ENCODE measurements at regions not wholly inside any gene's neighbourhood (a gene's known extent, or its start where the extent isn't known, plus 50 kb on each side); places are given as distances from the start of the nearest gene placed in this dataset.

GRCh38 chr1:234942879-234943506 is 185.6 kb downstream of the TOMM20 start:
- CTCF ChIA-PET = interaction anchor here (1.2 kb wide), 1 partner anchor 141 kb away, joined by 3 read pairs; no protein-coding TSS in a partner anchor
- H3K9me3 Mint-ChIP-seq = peaks cover 8% of the 10 kb centered on the region
- no peak overlapping the region for H3K4me3 Mint-ChIP-seq
- ATAC-seq (ENCODE audit: low read depth) (peak; percentile 49), DNase-seq (no peak)
- no peaks in the 10 kb centered on the region for H3K36me3 Mint-ChIP-seq (ENCODE audit: low read depth)
- peaks cover 39% of the 10 kb centered on the region for H3K4me1 Mint-ChIP-seq
- POLR2A ChIA-PET = interaction anchor here (1.0 to 3.0 kb wide), 4 partner anchors 10 to 332 kb away, joined by 3 to 17 read pairs (median 4); partner anchors contain the start of gene IRF2BP2
- H3K27me3 Mint-ChIP-seq = no peaks in the 10 kb centered on the region
- no peak for TF ChIP-seq CTCF (IDR thresholded peaks at IDR 0.05)
- intact Hi-C loops (cut with micrococcal nuclease) = no loop called here
- H3K27ac Mint-ChIP-seq = peak overlapping the region; percentile 13

DNA sequence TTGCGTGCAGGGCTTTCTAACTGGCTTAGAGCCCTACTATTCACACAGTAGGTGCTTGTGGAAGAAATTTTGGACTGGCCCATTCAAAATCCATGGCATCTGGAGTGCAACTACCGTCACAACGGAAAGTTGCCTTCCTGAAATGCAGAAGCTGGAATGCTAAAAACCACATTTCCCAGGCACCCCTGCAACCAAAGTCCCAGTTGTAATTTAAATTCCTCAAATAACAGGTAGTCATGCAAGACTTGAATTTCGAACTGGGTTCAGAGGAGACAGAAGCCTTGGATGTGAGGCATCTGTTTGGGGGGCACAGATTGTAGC is 186.7 kb downstream of the TOMM20 start:
- ATAC-seq (ENCODE audit: low read depth) = no peak
- Mint-ChIP-seq H3K27ac (no peak overlapping the region), H3K27me3 (no peaks in the 10 kb centered on the region), H3K9me3 (peaks cover 8% of the 10 kb centered on the region), H3K36me3 (ENCODE audit: low read depth) (no peaks in the 10 kb centered on the region), H3K4me1 (peaks cover 38% of the 10 kb centered on the region), H3K4me3 (no peak overlapping the region)
- no peak for TF ChIP-seq CTCF (IDR thresholded peaks at IDR 0.05)
- intact Hi-C loops (cut with micrococcal nuclease) = no loop called here
- ChIA-PET CTCF (interaction anchor here (0.9 kb wide), 1 partner anchor 18 kb away, joined by 4 read pairs; no protein-coding TSS in a partner anchor), POLR2A (interaction anchor here (0.7 to 1.0 kb wide), 3 partner anchors 8 to 70 kb away, joined by 3 to 4 read pairs (median 3); no protein-coding TSS in a partner anchor)
- DNase-seq = no peak

DNA sequence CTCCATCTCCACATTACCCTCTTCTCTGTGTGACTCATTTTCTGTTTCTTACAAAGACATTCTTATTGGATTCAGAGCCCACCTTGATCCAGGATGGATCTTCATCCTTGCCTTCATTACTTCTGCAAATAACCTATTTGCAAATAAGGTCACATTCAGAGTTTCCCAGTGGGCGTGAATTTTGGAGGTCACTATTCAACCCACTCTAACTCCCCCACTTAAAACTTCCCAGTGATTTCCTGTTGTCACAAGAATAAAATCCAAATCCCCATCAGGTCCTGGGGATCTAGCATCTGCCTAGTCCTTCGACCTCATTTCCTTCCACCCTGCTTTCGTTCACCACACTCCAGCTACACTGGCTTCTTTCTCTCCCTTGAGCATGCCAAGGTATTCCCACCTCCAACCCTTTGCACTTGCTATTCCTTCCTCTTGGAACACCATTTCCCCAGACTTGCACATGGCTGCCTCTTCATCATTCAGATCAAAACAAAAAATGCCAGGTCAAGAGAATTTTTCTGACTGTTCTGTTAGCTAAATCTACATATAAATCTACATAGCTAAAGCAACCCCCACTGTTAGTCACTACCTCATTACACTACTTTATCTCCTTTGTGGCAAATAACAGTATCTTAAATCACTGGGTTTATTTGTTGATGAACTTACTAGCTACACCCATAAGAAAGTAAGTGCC is 187.2 kb downstream of the TOMM20 start:
- no peak for TF ChIP-seq CTCF (IDR thresholded peaks at IDR 0.05)
- H3K4me3 Mint-ChIP-seq = no peak overlapping the region
- CTCF ChIA-PET = interaction anchor here (0.9 kb wide), 1 partner anchor 18 kb away, joined by 4 read pairs; no protein-coding TSS in a partner anchor
- no peak overlapping the region for H3K27ac Mint-ChIP-seq
- POLR2A ChIA-PET = interaction anchor here (0.7 to 1.2 kb wide), 4 partner anchors 8 to 70 kb away, joined by 3 to 6 read pairs (median 4); no protein-coding TSS in a partner anchor
- H3K36me3 Mint-ChIP-seq (ENCODE audit: low read depth) = no peaks in the 10 kb centered on the region
- H3K4me1 Mint-ChIP-seq = peaks cover 33% of the 10 kb centered on the region
- DNase-seq (no peak), ATAC-seq (ENCODE audit: low read depth) (no peak)
- peaks cover 8% of the 10 kb centered on the region for H3K9me3 Mint-ChIP-seq
- intact Hi-C loops (cut with micrococcal nuclease) = no loop called here
- H3K27me3 Mint-ChIP-seq = no peaks in the 10 kb centered on the region

DNA sequence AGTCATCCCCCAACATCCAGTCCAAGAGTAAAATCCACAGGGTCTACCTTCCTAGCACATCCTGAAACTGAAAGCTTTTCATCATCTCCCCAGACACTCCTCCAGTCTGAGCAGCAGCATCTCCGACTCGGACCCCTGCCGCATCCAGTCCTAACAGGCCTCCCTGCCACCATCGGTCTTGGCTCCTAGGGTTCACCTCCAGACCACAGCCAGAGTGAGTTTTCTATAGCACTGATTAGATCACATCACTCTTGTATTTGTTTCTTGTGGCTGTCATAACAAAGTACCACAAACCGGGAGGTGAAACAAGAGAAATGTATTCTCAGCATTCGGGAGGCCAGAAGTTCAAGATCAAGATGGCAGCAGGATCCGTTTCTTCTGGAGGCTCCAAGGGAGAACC is 187.8 kb downstream of the TOMM20 start:
- intact Hi-C loops (cut with micrococcal nuclease) = no loop called here
- no peaks in the 10 kb centered on the region for H3K36me3 Mint-ChIP-seq (ENCODE audit: low read depth)
- H3K27ac Mint-ChIP-seq = no peak overlapping the region
- no peak overlapping the region for H3K4me3 Mint-ChIP-seq
- DNase-seq (no peak), ATAC-seq (ENCODE audit: low read depth) (no peak)
- H3K4me1 Mint-ChIP-seq = peaks cover 28% of the 10 kb centered on the region
- ChIA-PET CTCF (no interaction called here), POLR2A (interaction anchor here (0.6 to 1.2 kb wide), 3 partner anchors 7 to 348 kb away, joined by 4 to 6 read pairs (median 4); no protein-coding TSS in a partner anchor)
- H3K9me3 Mint-ChIP-seq = peaks cover 8% of the 10 kb centered on the region
- no peaks in the 10 kb centered on the region for H3K27me3 Mint-ChIP-seq
- TF ChIP-seq CTCF (IDR thresholded peaks at IDR 0.05) = no peak

DNA sequence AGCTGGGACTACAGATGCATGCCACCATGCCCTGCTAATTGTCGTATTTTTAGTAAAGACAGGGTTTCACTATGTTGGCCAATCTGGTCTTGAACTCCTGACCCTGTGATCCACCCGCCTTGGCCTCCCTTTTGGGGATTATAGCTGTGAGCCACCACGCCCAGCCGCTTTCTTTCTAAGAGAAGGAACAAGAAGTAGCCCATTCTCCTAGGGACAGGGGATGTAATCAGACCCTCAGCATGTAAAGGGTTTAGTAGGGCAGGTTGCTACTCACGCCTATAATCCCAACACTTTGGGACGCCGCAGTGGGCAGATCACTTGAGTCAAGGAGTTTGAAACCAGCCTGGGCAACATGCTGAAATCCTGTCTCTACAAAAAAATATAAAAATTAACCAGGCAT is 189.7 kb downstream of the TOMM20 start:
- ChIA-PET CTCF (no interaction called here), POLR2A (interaction anchor here (0.7 to 1.1 kb wide), 2 partner anchors 11 to 96 kb away, joined by 4 to 5 read pairs; no protein-coding TSS in a partner anchor)
- TF ChIP-seq CTCF (IDR thresholded peaks at IDR 0.05) = no peak
- Mint-ChIP-seq H3K36me3 (ENCODE audit: low read depth) (no peaks in the 10 kb centered on the region), H3K4me1 (peaks cover 15% of the 10 kb centered on the region), H3K27me3 (no peaks in the 10 kb centered on the region), H3K4me3 (no peak overlapping the region), H3K9me3 (peaks cover 4% of the 10 kb centered on the region), H3K27ac (no peak overlapping the region)
- DNase-seq (no peak), ATAC-seq (ENCODE audit: low read depth) (no peak)
- intact Hi-C loops (cut with micrococcal nuclease) = no loop called here
